ENCODE measurements at regions not wholly inside any gene's neighbourhood (a gene's known extent, or its start where the extent isn't known, plus 50 kb on each side); places are given as distances from the start of the nearest gene placed in this dataset.

- Histone ChIP-seq H3K4me2 (ENCODE audit: low read length) (no peak overlapping the region), H3K79me2 (ENCODE audit: control insufficient read depth, insufficient read depth, low read length, poor library complexity) (no peaks in the 10 kb centered on the region), H2AFZ (ENCODE audit: insufficient read depth, low read length, poor library complexity) (no peak overlapping the region), H3K18ac (ENCODE audit: low read length) (no peak overlapping the region), H3K4me1 (ENCODE audit: control insufficient read depth in 1 of 2, insufficient read depth in 2 of 2, low read length in 2 of 2) (no peaks in the 10 kb centered on the region), H3K27ac (ENCODE audit: low read depth, low read length) (no peak overlapping the region), H2BK5ac (ENCODE audit: low read depth, low read length, poor library complexity) (no peak overlapping the region), H2BK120ac (ENCODE audit: insufficient read depth, low read length, poor library complexity) (no peak overlapping the region), H3K9me3 (ENCODE audit: insufficient read depth, low read depth, low read length) (peaks cover 2% of the 10 kb centered on the region), H4K12ac (ENCODE audit: low read depth, low read length) (no peak overlapping the region), H3K79me1 (ENCODE audit: low read length) (no peaks in the 10 kb centered on the region), H2BK12ac (ENCODE audit: low read length) (no peak overlapping the region), H3K27me3 (ENCODE audit: insufficient read depth, low read length) (no peaks in the 10 kb centered on the region), H3K36me3 (ENCODE audit: control insufficient read depth in 1 of 2, insufficient read depth in 2 of 2, low read length in 2 of 2) (no peaks in the 10 kb centered on the region), H3K23ac (ENCODE audit: low read length) (no peak overlapping the region), H4K8ac (ENCODE audit: low read depth, low read length) (no peak overlapping the region), H3K4ac (ENCODE audit: low read depth, low read length) (no peak overlapping the region), H3K14ac (ENCODE audit: low read length) (no peak overlapping the region), H2AK5ac (ENCODE audit: low read length) (no peak overlapping the region), H3K9ac (ENCODE audit: low read length) (no peak overlapping the region), H3K4me3 (ENCODE audit: low read depth, low read length) (no peak overlapping the region), H4K91ac (ENCODE audit: low read depth, low read length) (no peak overlapping the region)
- peak; percentile 4 to 77 for DNase-seq
- no CpG with 5 or more reads among the region's 1 CpG for WGBS (ENCODE audit: extremely low coverage, insufficient coverage, insufficient read length)
These were observed 120.0 kb upstream of the RFC3 start for GRCh38 chr13:33697926-33698325.

GRCh38 chr13:33707449-33707848 lies 110.5 kb upstream of the RFC3 start:
- Histone ChIP-seq H4K12ac (ENCODE audit: low read depth, low read length) (no peak overlapping the region), H2BK120ac (ENCODE audit: insufficient read depth, low read length, poor library complexity) (no peak overlapping the region), H2BK5ac (ENCODE audit: low read depth, low read length, poor library complexity) (no peak overlapping the region), H3K18ac (ENCODE audit: low read length) (no peak overlapping the region), H3K9me3 (ENCODE audit: insufficient read depth, low read depth, low read length) (no peaks in the 10 kb centered on the region), H3K27ac (ENCODE audit: low read depth, low read length) (no peak overlapping the region), H3K4me2 (ENCODE audit: low read length) (no peak overlapping the region), H3K4me1 (ENCODE audit: control insufficient read depth in 1 of 2, insufficient read depth in 2 of 2, low read length in 2 of 2) (no peaks in the 10 kb centered on the region), H3K9ac (ENCODE audit: low read length) (no peak overlapping the region), H3K23ac (ENCODE audit: low read length) (no peak overlapping the region), H3K4ac (ENCODE audit: low read depth, low read length) (no peak overlapping the region), H3K79me1 (ENCODE audit: low read length) (no peaks in the 10 kb centered on the region), H3K27me3 (ENCODE audit: insufficient read depth, low read length) (no peaks in the 10 kb centered on the region), H3K36me3 (ENCODE audit: control insufficient read depth in 1 of 2, insufficient read depth in 2 of 2, low read length in 2 of 2) (no peaks in the 10 kb centered on the region), H3K4me3 (ENCODE audit: low read depth, low read length) (no peak overlapping the region), H4K91ac (ENCODE audit: low read depth, low read length) (no peak overlapping the region), H4K8ac (ENCODE audit: low read depth, low read length) (no peak overlapping the region), H3K79me2 (ENCODE audit: control insufficient read depth, insufficient read depth, low read length, poor library complexity) (no peaks in the 10 kb centered on the region), H2BK12ac (ENCODE audit: low read length) (no peak overlapping the region), H2AK5ac (ENCODE audit: low read length) (no peak overlapping the region), H3K14ac (ENCODE audit: low read length) (no peak overlapping the region), H2AFZ (ENCODE audit: insufficient read depth, low read length, poor library complexity) (no peak overlapping the region)
- no peak for DNase-seq
- WGBS (ENCODE audit: extremely low coverage, insufficient coverage, insufficient read length): no CpG with 5 or more reads among the region's 3 CpGs

GRCh38 chr13:33710924-33711323 lies 107.0 kb upstream of the RFC3 start:
- no peak overlapping the region for H3K23ac ChIP-seq (ENCODE audit: low read length)
- H3K9me3 ChIP-seq (ENCODE audit: insufficient read depth, low read depth, low read length): no peaks in the 10 kb centered on the region
- H2BK120ac ChIP-seq (ENCODE audit: insufficient read depth, low read length, poor library complexity): no peak overlapping the region
- no peak overlapping the region for H3K4ac ChIP-seq (ENCODE audit: low read depth, low read length)
- H3K4me2 ChIP-seq (ENCODE audit: low read length): no peak overlapping the region
- no peak overlapping the region for H4K8ac ChIP-seq (ENCODE audit: low read depth, low read length)
- no peak overlapping the region for H3K18ac ChIP-seq (ENCODE audit: low read length)
- H3K4me3 ChIP-seq (ENCODE audit: low read depth, low read length): no peak overlapping the region
- no peak overlapping the region for H3K9ac ChIP-seq (ENCODE audit: low read length)
- H4K12ac ChIP-seq (ENCODE audit: low read depth, low read length): no peak overlapping the region
- H3K4me1 ChIP-seq (ENCODE audit: control insufficient read depth in 1 of 2, insufficient read depth in 2 of 2, low read length in 2 of 2): no peaks in the 10 kb centered on the region
- WGBS (ENCODE audit: extremely low coverage, insufficient coverage, insufficient read length): no CpG with 5 or more reads among the region's 1 CpG
- no peak overlapping the region for H2AK5ac ChIP-seq (ENCODE audit: low read length)
- no peaks in the 10 kb centered on the region for H3K36me3 ChIP-seq (ENCODE audit: control insufficient read depth in 1 of 2, insufficient read depth in 2 of 2, low read length in 2 of 2)
- H3K27ac ChIP-seq (ENCODE audit: low read depth, low read length): no peak overlapping the region
- H2AFZ ChIP-seq (ENCODE audit: insufficient read depth, low read length, poor library complexity): no peak overlapping the region
- no peaks in the 10 kb centered on the region for H3K79me1 ChIP-seq (ENCODE audit: low read length)
- H2BK12ac ChIP-seq (ENCODE audit: low read length): no peak overlapping the region
- H3K79me2 ChIP-seq (ENCODE audit: control insufficient read depth, insufficient read depth, low read length, poor library complexity): no peaks in the 10 kb centered on the region
- no peak for DNase-seq
- H2BK5ac ChIP-seq (ENCODE audit: low read depth, low read length, poor library complexity): no peak overlapping the region
- H4K91ac ChIP-seq (ENCODE audit: low read depth, low read length): no peak overlapping the region
- H3K27me3 ChIP-seq (ENCODE audit: insufficient read depth, low read length): no peaks in the 10 kb centered on the region
- no peak overlapping the region for H3K14ac ChIP-seq (ENCODE audit: low read length)

GRCh38 chr13:33711436-33711835 lies 106.5 kb upstream of the RFC3 start:
- Histone ChIP-seq H2AK5ac (ENCODE audit: low read length) (no peak overlapping the region), H3K9me3 (ENCODE audit: insufficient read depth, low read depth, low read length) (no peaks in the 10 kb centered on the region), H3K4ac (ENCODE audit: low read depth, low read length) (no peak overlapping the region), H3K36me3 (ENCODE audit: control insufficient read depth in 1 of 2, insufficient read depth in 2 of 2, low read length in 2 of 2) (no peaks in the 10 kb centered on the region), H3K79me2 (ENCODE audit: control insufficient read depth, insufficient read depth, low read length, poor library complexity) (no peaks in the 10 kb centered on the region), H4K8ac (ENCODE audit: low read depth, low read length) (no peak overlapping the region), H3K9ac (ENCODE audit: low read length) (no peak overlapping the region), H2BK5ac (ENCODE audit: low read depth, low read length, poor library complexity) (no peak overlapping the region), H3K14ac (ENCODE audit: low read length) (no peak overlapping the region), H2BK12ac (ENCODE audit: low read length) (no peak overlapping the region), H3K27me3 (ENCODE audit: insufficient read depth, low read length) (no peaks in the 10 kb centered on the region), H3K27ac (ENCODE audit: low read depth, low read length) (no peak overlapping the region), H4K12ac (ENCODE audit: low read depth, low read length) (no peak overlapping the region), H2AFZ (ENCODE audit: insufficient read depth, low read length, poor library complexity) (no peak overlapping the region), H3K79me1 (ENCODE audit: low read length) (no peaks in the 10 kb centered on the region), H3K4me3 (ENCODE audit: low read depth, low read length) (no peak overlapping the region), H2BK120ac (ENCODE audit: insufficient read depth, low read length, poor library complexity) (no peak overlapping the region), H3K18ac (ENCODE audit: low read length) (no peak overlapping the region), H3K23ac (ENCODE audit: low read length) (no peak overlapping the region), H4K91ac (ENCODE audit: low read depth, low read length) (no peak overlapping the region), H3K4me1 (ENCODE audit: control insufficient read depth in 1 of 2, insufficient read depth in 2 of 2, low read length in 2 of 2) (no peaks in the 10 kb centered on the region), H3K4me2 (ENCODE audit: low read length) (no peak overlapping the region)
- no CpG with 5 or more reads among the region's 3 CpGs for WGBS (ENCODE audit: extremely low coverage, insufficient coverage, insufficient read length)
- DNase-seq: peak in 1 of 2 donors; percentile 61

All from trophoblast cell (in vitro differentiated cells and primary cell).